Central memory CD8-positive, alpha-beta T cell (primary cell): ENCODE measurements at regions not wholly inside any gene's neighbourhood (a gene's known extent, or its start where the extent isn't known, plus 50 kb on each side); places are given as distances from the start of the nearest gene placed in this dataset.

Experiments
- ATAC-seq: fragments of 150-1000 bp; cut with Tn5 transposase; replicated peaks from 2 replicates; pipeline ENCODE4 v1.10.0; 2022; ENCODE audit warnings: mild to moderate bottlenecking, moderate FRiP score, moderate number of reproducible peaks; ENCODE audit not compliant: poor library complexity, severe bottlenecking; ENCODE audit errors: extremely low read depth
- DNase-seq, 2 donors: peaks; one replicate each; pipeline ENCODE4 v3.0.0; 2021; ENCODE audit warnings: low spot score in 2 of 2
- H3K27ac Mint-ChIP-seq: one replicate; pipeline ENCODE4 v1.8.0; 2022; ENCODE audit warnings: low read depth, mild to moderate bottlenecking, moderate library complexity, mixed read lengths
- H3K27me3 Mint-ChIP-seq: one replicate; pipeline ENCODE4 v1.8.0; 2022; ENCODE audit warnings: mixed read lengths
- H3K36me3 Mint-ChIP-seq: one replicate; pipeline ENCODE4 v1.8.0; 2022; ENCODE audit warnings: mild to moderate bottlenecking, moderate library complexity, mixed read lengths; ENCODE audit not compliant: insufficient read depth
- H3K4me1 Mint-ChIP-seq: one replicate; pipeline ENCODE4 v1.8.0; 2022; ENCODE audit warnings: mixed read lengths
- H3K4me3 Mint-ChIP-seq: one replicate; pipeline ENCODE4 v1.8.0; 2022; ENCODE audit warnings: mild to moderate bottlenecking, moderate library complexity, mixed read lengths
- H3K9me3 Mint-ChIP-seq: one replicate; pipeline ENCODE4 v1.8.0; 2022; ENCODE audit warnings: mixed read lengths

DNA sequence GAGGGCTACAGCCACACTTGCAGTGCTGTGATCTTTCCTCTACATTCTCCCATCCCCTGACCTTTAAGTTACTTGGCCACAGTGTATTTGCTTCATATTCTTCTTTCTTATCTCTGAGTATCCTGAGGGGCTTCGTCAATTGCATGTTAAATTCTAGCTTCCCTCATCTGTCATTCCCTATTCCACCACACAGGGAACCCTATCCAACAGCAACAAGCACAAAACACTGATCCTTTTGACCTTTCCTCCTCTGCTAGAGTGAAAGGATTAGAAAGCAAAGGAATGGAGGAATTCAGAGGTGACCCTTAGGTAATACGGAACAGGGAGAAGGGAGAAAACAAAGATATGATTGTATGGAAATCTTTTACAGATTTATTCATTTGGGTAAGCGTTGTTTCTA, 1061.7 kb upstream of the TENM4 start:
- no peaks in the 10 kb centered on the region for H3K4me1 Mint-ChIP-seq
- H3K36me3 Mint-ChIP-seq, result no peaks in the 10 kb centered on the region
- ATAC-seq (no peak), DNase-seq (no peak)
- H3K4me3 Mint-ChIP-seq, result no peak overlapping the region
- peaks cover 18% of the 10 kb centered on the region for H3K9me3 Mint-ChIP-seq
- H3K27ac Mint-ChIP-seq, result no peak overlapping the region
- H3K27me3 Mint-ChIP-seq, result no peaks in the 10 kb centered on the region

DNA sequence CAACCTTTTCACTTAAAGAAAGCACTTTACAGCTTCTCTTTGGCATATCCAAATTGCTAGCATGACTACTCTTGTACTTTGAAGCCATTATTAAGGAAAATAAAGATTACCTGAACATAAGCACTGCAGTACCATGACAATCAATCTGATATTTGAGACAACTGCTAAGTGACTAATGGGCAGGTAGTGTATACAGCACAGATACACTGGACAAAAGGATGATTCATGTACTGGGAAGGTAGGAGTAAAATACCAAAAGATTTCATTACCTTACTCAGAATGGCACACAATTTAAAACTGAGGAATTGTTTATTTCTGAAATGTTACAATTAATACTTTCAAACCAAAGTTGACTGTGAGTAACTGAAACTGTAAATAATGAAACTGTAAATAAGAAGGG, 1054.3 kb upstream of the TENM4 start:
- no peak for DNase-seq
- Mint-ChIP-seq H3K27me3 (no peaks in the 10 kb centered on the region), H3K36me3 (peaks cover 1% of the 10 kb centered on the region), H3K4me3 (no peak overlapping the region), H3K9me3 (peaks cover 6% of the 10 kb centered on the region), H3K4me1 (no peaks in the 10 kb centered on the region), H3K27ac (no peak overlapping the region)
- ATAC-seq, result no peak

DNA sequence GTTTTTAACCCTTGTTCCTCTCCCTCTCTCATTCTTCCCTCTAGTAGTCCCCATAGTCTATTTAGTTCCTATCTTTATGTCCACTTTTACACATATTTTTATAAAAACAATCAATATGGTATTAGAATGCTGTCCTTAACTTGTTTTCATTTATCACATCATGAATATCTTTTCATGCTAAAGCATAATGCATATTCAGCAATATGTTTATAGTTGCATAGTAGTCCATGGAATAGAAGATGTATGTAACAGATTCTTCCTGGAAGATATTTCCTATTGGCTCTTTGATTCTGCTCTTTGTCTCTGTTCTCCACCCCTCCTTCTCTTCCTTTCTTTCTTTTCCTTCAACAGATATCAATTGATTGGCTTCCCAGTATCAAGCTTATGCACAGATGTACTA, 1047.1 kb upstream of the TENM4 start:
- H3K36me3 Mint-ChIP-seq, result no peaks in the 10 kb centered on the region
- H3K9me3 Mint-ChIP-seq, result peaks cover 31% of the 10 kb centered on the region
- H3K4me1 Mint-ChIP-seq, result no peaks in the 10 kb centered on the region
- no peak overlapping the region for H3K4me3 Mint-ChIP-seq
- H3K27ac Mint-ChIP-seq, result no peak overlapping the region
- DNase-seq (no peak), ATAC-seq (no peak)
- no peaks in the 10 kb centered on the region for H3K27me3 Mint-ChIP-seq

DNA sequence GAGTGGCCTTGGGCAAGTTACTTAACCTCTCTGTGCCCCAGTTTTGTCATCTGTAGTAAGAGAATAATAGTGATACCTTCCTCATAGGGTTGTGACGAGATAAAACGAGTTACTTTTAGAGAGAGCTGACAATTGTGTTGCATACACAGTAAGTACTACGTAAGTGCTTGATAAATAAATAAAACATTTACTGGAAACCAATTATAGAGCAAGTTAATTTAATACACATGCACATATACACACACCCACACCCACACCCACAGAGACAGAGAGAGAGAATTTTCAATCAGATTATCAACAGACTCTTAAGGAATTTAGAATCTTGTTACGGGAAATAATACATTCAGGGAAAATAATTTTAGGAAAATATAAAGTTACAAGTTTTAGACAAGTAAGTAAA, 1045.8 kb upstream of the TENM4 start:
- peaks cover 31% of the 10 kb centered on the region for H3K9me3 Mint-ChIP-seq
- no peaks in the 10 kb centered on the region for H3K4me1 Mint-ChIP-seq
- DNase-seq (no peak), ATAC-seq (no peak)
- no peak overlapping the region for H3K27ac Mint-ChIP-seq
- H3K27me3 Mint-ChIP-seq, result no peaks in the 10 kb centered on the region
- H3K36me3 Mint-ChIP-seq, result no peaks in the 10 kb centered on the region
- H3K4me3 Mint-ChIP-seq, result no peak overlapping the region

DNA sequence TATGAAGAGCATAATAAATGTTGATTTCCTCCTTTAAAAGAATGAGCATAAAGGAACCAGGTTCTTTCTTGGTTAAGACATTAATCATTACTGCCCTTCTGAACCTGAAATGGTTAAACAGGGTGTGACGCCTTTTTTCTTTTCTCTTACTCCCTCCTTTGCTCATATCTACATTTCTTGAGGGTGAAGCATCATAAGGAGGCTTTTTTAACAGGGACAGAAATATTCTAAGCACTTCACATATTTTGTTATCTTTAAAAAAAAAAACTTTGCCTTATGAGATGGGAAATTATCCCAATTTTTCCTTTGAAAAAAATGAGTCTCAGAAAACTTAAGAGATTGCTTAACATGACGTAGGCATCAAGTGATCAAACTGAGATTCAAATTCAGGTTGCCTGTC, 1036.3 kb upstream of the TENM4 start:
- Mint-ChIP-seq H3K36me3 (no peaks in the 10 kb centered on the region), H3K27me3 (no peaks in the 10 kb centered on the region), H3K4me3 (no peak overlapping the region), H3K4me1 (no peaks in the 10 kb centered on the region), H3K27ac (no peak overlapping the region), H3K9me3 (peaks cover 12% of the 10 kb centered on the region)
- no peak for DNase-seq
- ATAC-seq, result no peak

DNA sequence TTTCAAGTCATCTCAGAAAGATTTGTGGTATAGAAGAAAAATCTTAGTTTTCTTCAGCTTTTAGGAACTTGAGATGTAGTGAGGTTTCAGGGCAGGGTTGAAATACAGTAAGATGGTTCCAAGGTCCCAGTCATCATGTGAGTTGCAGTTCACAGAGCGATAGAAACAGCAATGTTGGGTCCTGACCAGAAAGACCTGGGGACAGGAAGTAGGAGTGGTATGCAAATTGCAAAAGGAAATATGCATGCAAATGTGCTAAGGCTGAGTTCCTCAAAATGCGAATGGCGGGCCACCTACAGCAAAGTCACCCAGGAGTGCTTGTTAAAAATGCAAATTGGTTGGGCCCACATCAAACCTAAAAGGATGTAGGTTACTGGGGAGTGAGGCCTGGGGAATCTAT, 1032.7 kb upstream of the TENM4 start:
- Mint-ChIP-seq H3K4me1 (no peaks in the 10 kb centered on the region), H3K27me3 (no peaks in the 10 kb centered on the region), H3K36me3 (peaks cover 3% of the 10 kb centered on the region), H3K9me3 (peaks cover 17% of the 10 kb centered on the region), H3K4me3 (no peak overlapping the region), H3K27ac (no peak overlapping the region)
- DNase-seq (no peak), ATAC-seq (no peak)

DNA sequence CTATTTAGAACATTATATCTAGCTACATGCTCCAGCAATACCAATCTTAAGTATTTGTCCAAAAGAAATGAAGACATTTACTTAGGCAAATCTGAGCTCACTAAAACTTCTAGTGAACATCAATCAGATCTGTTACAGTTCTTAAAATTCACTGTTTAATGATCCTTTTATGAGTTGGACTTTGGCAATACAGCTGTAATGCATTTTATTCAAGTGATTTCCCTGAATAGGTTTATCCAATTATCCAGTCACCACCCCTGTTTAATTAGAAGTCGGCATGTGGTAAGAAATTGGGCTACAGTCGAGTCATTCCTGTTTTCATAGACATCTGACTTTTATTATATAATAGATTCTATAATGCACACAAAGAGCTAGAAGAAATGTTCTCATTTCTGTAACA, 1029.0 kb upstream of the TENM4 start:
- Mint-ChIP-seq H3K27ac (no peak overlapping the region), H3K9me3 (peaks cover 32% of the 10 kb centered on the region), H3K27me3 (no peaks in the 10 kb centered on the region), H3K4me3 (no peak overlapping the region), H3K4me1 (no peaks in the 10 kb centered on the region), H3K36me3 (peaks cover 3% of the 10 kb centered on the region)
- ATAC-seq (no peak), DNase-seq (no peak)

DNA sequence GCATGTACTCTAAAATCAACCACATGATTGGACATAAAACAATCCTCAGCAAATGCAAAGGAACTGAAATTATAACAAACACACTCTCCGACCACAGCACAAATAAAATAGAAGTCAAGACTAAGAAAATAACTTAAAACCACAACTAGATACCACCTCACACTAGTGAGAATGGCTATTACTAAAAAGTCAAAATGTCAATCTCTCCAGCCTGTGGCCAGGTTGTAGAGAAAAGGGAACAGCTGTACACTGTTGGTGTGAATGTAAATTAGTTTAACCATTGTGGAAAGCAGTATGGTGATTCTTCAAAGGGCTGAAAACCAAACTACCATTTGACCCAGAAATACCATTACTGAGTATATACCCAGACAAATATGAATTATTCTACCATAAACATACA, 1025.7 kb upstream of the TENM4 start:
- no peaks in the 10 kb centered on the region for H3K27me3 Mint-ChIP-seq

DNA sequence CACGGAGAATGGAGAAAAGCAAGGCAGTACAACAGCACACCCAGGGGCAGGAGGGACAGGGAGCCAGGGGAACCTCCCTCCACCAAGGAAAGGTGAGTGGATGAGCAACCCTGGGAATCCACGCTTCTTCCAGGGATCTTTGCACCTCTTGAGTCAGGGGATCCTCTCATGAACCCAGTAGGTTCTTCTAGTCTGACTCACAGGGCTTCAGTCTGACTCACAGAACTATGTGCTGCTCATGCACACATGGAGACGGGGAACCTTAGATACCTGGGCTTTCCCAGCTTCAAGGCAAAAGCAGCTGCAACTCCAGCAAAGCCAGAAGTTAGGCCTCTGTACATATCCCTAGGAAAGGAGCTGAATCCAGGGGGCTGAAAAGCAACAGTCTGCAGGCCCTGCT, 1021.4 kb upstream of the TENM4 start:
- no peak for ATAC-seq
- Mint-ChIP-seq H3K27me3 (no peaks in the 10 kb centered on the region), H3K36me3 (no peaks in the 10 kb centered on the region), H3K9me3 (peaks cover 31% of the 10 kb centered on the region), H3K4me1 (no peaks in the 10 kb centered on the region), H3K27ac (no peak overlapping the region), H3K4me3 (no peak overlapping the region)
- DNase-seq, result no peak

More for the DNA sequence above, 1025.7 kb upstream of the TENM4 start:
- no peak for ATAC-seq
- Mint-ChIP-seq H3K4me3 (no peak overlapping the region), H3K9me3 (peaks cover 29% of the 10 kb centered on the region), H3K27ac (no peak overlapping the region), H3K36me3 (peaks cover 3% of the 10 kb centered on the region), H3K4me1 (no peaks in the 10 kb centered on the region)
- DNase-seq, result no peak

DNA sequence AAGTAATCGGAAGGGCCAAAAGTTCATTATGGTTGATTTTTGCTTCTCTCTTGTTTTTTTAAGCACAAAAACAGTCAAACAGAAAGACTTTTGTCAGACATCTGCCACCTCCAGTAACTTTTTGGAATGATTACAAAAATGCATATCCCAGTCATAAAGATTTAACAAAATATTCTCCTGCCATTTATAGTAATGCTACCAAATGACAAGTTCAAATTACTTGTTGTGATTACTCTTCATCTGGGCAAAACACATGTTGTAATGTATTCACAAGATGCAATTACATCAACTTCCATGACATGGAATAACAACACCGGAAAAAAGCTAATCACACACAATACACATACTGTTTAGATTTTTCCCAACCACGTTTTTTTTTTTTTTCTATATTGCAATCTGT, 1017.5 kb upstream of the TENM4 start:
- Mint-ChIP-seq H3K4me3 (no peak overlapping the region), H3K27ac (no peak overlapping the region), H3K4me1 (no peaks in the 10 kb centered on the region), H3K36me3 (no peaks in the 10 kb centered on the region), H3K27me3 (no peaks in the 10 kb centered on the region), H3K9me3 (peaks cover 27% of the 10 kb centered on the region)
- DNase-seq (no peak), ATAC-seq (no peak)

DNA sequence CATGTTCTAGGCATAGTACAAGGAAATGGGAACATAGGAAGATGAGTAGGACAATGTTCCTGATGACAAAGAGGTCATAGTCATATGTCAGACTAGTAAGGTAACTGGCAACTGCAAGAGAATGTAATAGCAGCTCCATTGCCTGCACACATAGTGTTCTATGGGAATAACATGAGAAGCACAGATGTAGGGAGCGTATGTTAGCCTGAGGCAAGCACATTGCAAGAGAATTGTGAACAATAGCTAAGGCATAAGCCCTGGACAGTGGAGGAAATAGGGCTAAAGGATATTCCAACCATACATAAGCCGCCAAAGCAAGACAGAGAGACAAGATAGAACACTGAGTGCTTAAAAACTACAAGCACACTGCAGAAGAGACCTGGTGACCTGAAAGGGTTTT, 1017.0 kb upstream of the TENM4 start:
- no peak overlapping the region for H3K4me3 Mint-ChIP-seq
- DNase-seq, result no peak
- no peaks in the 10 kb centered on the region for H3K36me3 Mint-ChIP-seq
- no peaks in the 10 kb centered on the region for H3K4me1 Mint-ChIP-seq
- ATAC-seq, result no peak
- no peak overlapping the region for H3K27ac Mint-ChIP-seq
- H3K27me3 Mint-ChIP-seq, result no peaks in the 10 kb centered on the region
- peaks cover 27% of the 10 kb centered on the region for H3K9me3 Mint-ChIP-seq

DNA sequence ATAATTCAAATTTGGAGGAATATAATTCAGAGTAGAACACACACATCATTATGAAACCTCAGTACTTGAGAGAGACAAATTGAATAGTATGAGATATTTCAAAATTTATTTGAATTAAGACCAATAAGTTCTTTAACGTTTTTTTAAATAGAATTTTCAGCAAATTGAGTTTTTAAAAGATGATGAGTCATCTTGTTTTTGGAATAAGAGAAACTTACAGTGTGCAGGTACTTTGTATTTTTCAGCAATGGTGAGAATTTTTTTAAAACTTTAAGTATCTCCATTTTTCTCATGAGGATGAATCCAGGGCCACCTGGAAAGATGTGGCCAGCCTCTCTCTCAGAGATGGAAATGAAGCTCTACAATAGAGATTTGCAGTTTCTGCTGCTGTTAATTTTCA, 1015.0 kb upstream of the TENM4 start:
- no peak overlapping the region for H3K27ac Mint-ChIP-seq
- no peak overlapping the region for H3K4me3 Mint-ChIP-seq
- H3K27me3 Mint-ChIP-seq, result no peaks in the 10 kb centered on the region
- peaks cover 32% of the 10 kb centered on the region for H3K9me3 Mint-ChIP-seq
- no peaks in the 10 kb centered on the region for H3K4me1 Mint-ChIP-seq
- no peaks in the 10 kb centered on the region for H3K36me3 Mint-ChIP-seq
- no peak for DNase-seq
- no peak for ATAC-seq

DNA sequence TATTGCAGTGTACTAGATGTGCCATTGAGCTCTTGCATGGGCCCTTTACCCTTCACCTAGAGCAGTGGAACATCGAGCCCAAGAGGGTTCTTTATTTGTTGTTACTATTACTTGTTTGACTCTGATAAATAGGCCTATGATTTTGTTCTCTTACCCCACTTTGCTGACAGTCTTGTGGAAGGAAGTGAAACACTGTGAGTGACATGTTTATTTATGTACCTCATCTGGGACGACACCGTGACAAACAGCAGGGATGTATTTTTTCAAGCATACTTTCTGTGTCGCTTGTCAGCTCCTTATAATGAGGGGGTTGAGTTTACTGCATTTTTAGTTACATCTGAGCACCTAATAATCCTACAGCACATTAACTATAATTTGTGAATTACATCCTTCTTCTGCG, 1010.3 kb upstream of the TENM4 start:
- no peaks in the 10 kb centered on the region for H3K4me1 Mint-ChIP-seq
- no peak overlapping the region for H3K27ac Mint-ChIP-seq
- DNase-seq (no peak), ATAC-seq (no peak)
- H3K27me3 Mint-ChIP-seq, result no peaks in the 10 kb centered on the region
- H3K9me3 Mint-ChIP-seq, result peaks cover 32% of the 10 kb centered on the region
- no peak overlapping the region for H3K4me3 Mint-ChIP-seq
- H3K36me3 Mint-ChIP-seq, result peaks cover 1% of the 10 kb centered on the region

DNA sequence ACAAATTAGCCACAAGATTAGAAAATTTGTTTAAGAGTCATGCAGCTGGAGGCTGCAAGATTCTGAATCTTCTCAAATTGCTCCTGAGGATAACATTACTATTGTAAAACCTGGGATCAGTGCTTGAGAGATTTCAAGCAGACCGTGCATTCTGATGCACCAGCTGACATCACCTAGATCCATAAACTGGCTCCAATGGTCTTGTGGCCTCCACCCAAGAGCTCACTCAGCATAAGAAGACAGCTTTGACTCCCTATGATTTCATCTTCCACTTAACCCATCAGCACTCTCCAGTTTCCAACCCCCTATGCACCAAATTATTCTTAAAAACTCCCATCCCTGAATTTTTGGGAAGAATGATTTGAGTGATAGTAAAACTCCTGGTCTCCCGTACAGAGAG, 1007.9 kb upstream of the TENM4 start:
- H3K27ac Mint-ChIP-seq, result no peak overlapping the region
- no peaks in the 10 kb centered on the region for H3K4me1 Mint-ChIP-seq
- H3K4me3 Mint-ChIP-seq, result no peak overlapping the region

More for the DNA sequence above, 1007.9 kb upstream of the TENM4 start:
- peaks cover 1% of the 10 kb centered on the region for H3K36me3 Mint-ChIP-seq
- H3K9me3 Mint-ChIP-seq, result peaks cover 28% of the 10 kb centered on the region
- DNase-seq (no peak), ATAC-seq (no peak)
- H3K27me3 Mint-ChIP-seq, result no peaks in the 10 kb centered on the region
